HepG2 (cell line): ENCODE measurements at regions not wholly inside any gene's neighbourhood (a gene's known extent, or its start where the extent isn't known, plus 50 kb on each side); places are given as distances from the start of the nearest gene placed in this dataset.

Experiments used
- ATAC-seq: fragments of 200-7000 bp; cut with Tn5 transposase; 3 replicates; pipeline ENCODE4 v1.9.1; 2020; ENCODE audit warnings: mild to moderate bottlenecking, moderate library complexity
- BruUV-seq: library from RNA; stranded (reverse); fragments of 400-500 nt; replicated peaks from 2 replicates; lab custom pipeline; 2021; lab: Mats Ljungman, UMichigan
- CTCF ChIA-PET: fragments of 300-600 bp; formaldehyde crosslinking; extraction: SDS; loops from one replicate; lab custom pipeline; 2021; ENCODE audit warnings: low total read pairs, inconsistent platforms, low intra/inter-chr PET ratio; lab: Yijun Ruan, JAX
- POLR2A ChIA-PET: fragments of 350-600 bp; sonication (Branson Sonifier 250); formaldehyde crosslinking; loops from one replicate; lab custom pipeline; 2020; ENCODE audit warnings: antibody characterized with exemption, inconsistent platforms; lab: Yijun Ruan, JAX
- DNase-seq: peaks from one replicate; pipeline ENCODE4 v3.0.0-alpha.2; 2015; ENCODE audit warnings: low spot score
- FAIRE-seq: peaks from 3 replicates; lab custom pipeline; 2011; peaks lifted over from hg19 to GRCh38; lab: Jason Lieb, UNC
- H2AFZ ChIP-seq: one replicate; pipeline ENCODE4 v1.6.1; 2011; ENCODE audit warnings: low read length, inconsistent platforms
- H3K27ac ChIP-seq: fragments of 300-600 bp; 3 replicates; pipeline ENCODE4 v1.8.0; 2011; ENCODE audit warnings: mixed run types, mild to moderate bottlenecking, mixed read lengths, low read length, inconsistent platforms; ENCODE audit not compliant: insufficient read depth; ENCODE audit errors: extremely low read length
- H3K27me3 ChIP-seq, 2 experiments: fragments of 200-600 bp in 1 of 2; 2 replicates in 1 of 2; 3 replicates in 1 of 2; pipeline versions ENCODE4 v1.6.0 to v1.8.0; 2011; ENCODE audit warnings: low read length in 2 of 2, mild to moderate bottlenecking in 2 of 2, moderate library complexity in 2 of 2, inconsistent platforms in 1 of 2; ENCODE audit not compliant: insufficient read depth in 2 of 2, control insufficient read depth in 1 of 2
- H3K36me3 ChIP-seq, 2 experiments: fragments of 200-600 bp in 1 of 2; replicated peaks in 1 of 2; 2 replicates in 1 of 2; 3 replicates in 1 of 2; pipeline versions ENCODE4 v1.5.1 to v1.8.0; 2011; ENCODE audit warnings: low read length in 2 of 2, inconsistent platforms in 1 of 2; ENCODE audit not compliant: insufficient read depth in 2 of 2, control insufficient read depth in 1 of 2
- H3K4me1 ChIP-seq: 2 replicates; pipeline ENCODE4 v1.5.1; 2012; ENCODE audit warnings: low read length, inconsistent platforms; ENCODE audit not compliant: insufficient read depth
- H3K4me2 ChIP-seq: 2 replicates; pipeline ENCODE4 v1.6.0; 2011; ENCODE audit warnings: low read depth, low read length, inconsistent platforms
- H3K4me3 ChIP-seq, 3 experiments: fragments of 200-600 bp in 1 of 3; sonication (generic), shearing (Covaris generic) in 1 of 3; replicated peaks in 1 of 3; 2 replicates each; pipeline ENCODE4 v1.5.1; 2011 to 2016; ENCODE audit warnings: low read length in 3 of 3, inconsistent platforms in 2 of 3, low read depth in 2 of 3, mild to moderate bottlenecking in 2 of 3, control low read depth in 1 of 3, mixed read lengths in 1 of 3; ENCODE audit not compliant: insufficient read depth in 1 of 3
- H3K79me2 ChIP-seq: one replicate; pipeline ENCODE4 v1.6.1; 2011; ENCODE audit warnings: low read length, inconsistent platforms; ENCODE audit not compliant: insufficient read depth
- H3K9ac ChIP-seq: 2 replicates; pipeline ENCODE4 v1.6.0; 2011; ENCODE audit warnings: mild to moderate bottlenecking, low read depth, low read length, inconsistent platforms; ENCODE audit not compliant: insufficient read depth
- H3K9me3 ChIP-seq: 2 replicates; pipeline ENCODE4 v1.5.1; 2012; ENCODE audit warnings: mild to moderate bottlenecking, low read length
- H4K20me1 ChIP-seq: 2 replicates; pipeline ENCODE4 v1.6.0; 2011; ENCODE audit warnings: inconsistent platforms, mild to moderate bottlenecking, low read length, moderate library complexity; ENCODE audit not compliant: insufficient read depth
- AHR ChIP-seq: IDR thresholded peaks from 2 replicates; pipeline ENCODE4 v1.6.1; 2018; ENCODE audit warnings: missing genetic modification reagents, missing compliant biosample characterization
- IKZF4 ChIP-seq: sonication (generic); formaldehyde crosslinking; IDR thresholded peaks from 2 replicates; pipeline ENCODE4 v1.5.1; 2020; ENCODE audit warnings: borderline replicate concordance, mild to moderate bottlenecking, low read depth, missing genetic modification reagents; ENCODE audit errors: not compliant biosample characterization
- JDP2 ChIP-seq: sonication (generic); formaldehyde crosslinking; IDR thresholded peaks from 2 replicates; pipeline ENCODE4 v1.8.1; 2022; ENCODE audit warnings: missing genetic modification reagents, borderline replicate concordance
- POLR2AphosphoS2 ChIP-seq: IDR thresholded peaks from 2 replicates; pipeline ENCODE4 v1.6.1; 2011; ENCODE audit warnings: low read depth, low read length, improper control_type of control experiment
- RBFOX2 ChIP-seq: fragments of 200-400 bp; formaldehyde crosslinking; IDR thresholded peaks from 2 replicates; pipeline ENCODE4 v1.6.1; 2017; ENCODE audit warnings: low read depth, mild to moderate bottlenecking, low read length
- STAG1 ChIP-seq: sonication (generic); formaldehyde crosslinking; IDR thresholded peaks from 2 replicates; pipeline ENCODE4 v1.4.0; 2020; ENCODE audit warnings: missing genetic modification reagents
- TRAFD1 ChIP-seq: sonication (generic); formaldehyde crosslinking; IDR thresholded peaks from 2 replicates; pipeline ENCODE4 v1.5.1; 2020; ENCODE audit warnings: missing genetic modification reagents, mild to moderate bottlenecking, borderline replicate concordance
- ZFP37 ChIP-seq: sonication (generic); formaldehyde crosslinking; IDR thresholded peaks from 2 replicates; pipeline ENCODE4 v1.4.0; 2020; ENCODE audit warnings: missing genetic modification reagents, borderline replicate concordance
- ZNF674 ChIP-seq: sonication (generic); formaldehyde crosslinking; IDR thresholded peaks from 2 replicates; pipeline ENCODE4 v1.5.0; 2020; ENCODE audit warnings: low read depth, mild to moderate bottlenecking, missing genetic modification reagents
- ZNF891 ChIP-seq: sonication (generic); formaldehyde crosslinking; IDR thresholded peaks from 2 replicates; pipeline ENCODE4 v1.5.0; 2020; ENCODE audit warnings: mild to moderate bottlenecking, missing genetic modification reagents
- WGBS: methylation state at CpG from one replicate; pipeline ENCODE4 v1.1.6; 2017; ENCODE audit warnings: low lambda C conversion rate; 5-methylcytosine and 5-hydroxymethylcytosine counted together
- in situ Hi-C: cut with HindIII; loops from 2 replicates; pipeline ENCODE4 v1.10.0; 2017; ENCODE audit warnings: low pct_unique_long_range_greater_than_20kb; ENCODE audit not compliant: extremely low pct_ligation_motif_present
- intact Hi-C: fragments of 100-400 bp; cut with micrococcal nuclease; formaldehyde crosslinking; loops from one replicate; pipeline ENCODE4 v1.10.0; 2022; ENCODE audit not compliant: unreplicated experiment
- TF ChIP-seq, protein P1 (sequence below): IDR thresholded peaks from 2 replicates; pipeline ENCODE4 v1.6.1; 2016; ENCODE audit warnings: low read depth, missing genetic modification reagents, missing compliant biosample characterization
- TF ChIP-seq, protein P2 (sequence below): sonication (generic); formaldehyde crosslinking; IDR thresholded peaks from 2 replicates; pipeline ENCODE4 v1.4.0; 2020; ENCODE audit warnings: missing genetic modification reagents, borderline replicate concordance
- TF ChIP-seq, protein P3 (sequence below): sonication (generic); formaldehyde crosslinking; IDR thresholded peaks from 2 replicates; pipeline ENCODE4 v1.5.0; 2020; ENCODE audit warnings: mild to moderate bottlenecking, missing genetic modification reagents, borderline replicate concordance

DNA sequence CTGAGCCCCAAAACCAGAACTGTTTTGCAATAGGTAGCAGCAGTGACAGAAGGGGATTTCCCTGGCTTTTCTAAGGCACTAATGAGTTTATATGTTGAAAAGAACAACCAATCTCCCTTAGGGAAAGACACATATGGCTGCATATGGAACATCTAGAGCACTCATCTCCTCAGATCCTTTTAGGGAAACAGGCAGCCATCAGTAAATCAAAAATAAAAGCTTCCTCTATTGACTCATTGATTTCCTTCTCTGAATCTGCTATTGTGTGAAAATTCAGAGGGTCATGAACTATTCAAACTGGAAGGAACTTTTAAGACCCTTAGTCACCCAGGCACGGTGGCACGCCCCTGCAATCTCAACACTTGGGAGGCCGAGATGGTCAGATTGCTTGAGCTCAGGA is 110.9 kb upstream of the NANOS1 start:
- CTCF ChIA-PET: no interaction called here
- Histone ChIP-seq H3K36me3 (no peaks in the 10 kb centered on the region), H3K4me1 (peaks cover 12% of the 10 kb centered on the region), H3K9me3 (no peaks in the 10 kb centered on the region), H4K20me1 (no peaks in the 10 kb centered on the region), H3K4me3 (no peak overlapping the region), H3K9ac (no peak overlapping the region), H3K4me2 (no peak overlapping the region), H3K27me3 (peaks cover 3 to 15% of the 10 kb centered on the region in 2 experiments; a peak in 3 of 5 replicates), H3K27ac (no peak overlapping the region), H2AFZ (no peak overlapping the region), H3K79me2 (no peaks in the 10 kb centered on the region)
- in situ Hi-C loops: no loop called here
- ATAC-seq: no peak
- POLR2A ChIA-PET: interaction anchor here (0.7 kb wide), 1 partner anchor 1651 kb away, joined by 3 read pairs; no protein-coding TSS in a partner anchor
- intact Hi-C loops: no loop called here
- FAIRE-seq: no peak
- DNase-seq: no peak
- BruUV-seq: no TSS peak
- WGBS: 2% methylated on average over 3 of the region's 3 CpGs
- no peak for TF ChIP-seq IKZF4
- no peak for TF ChIP-seq ZNF674
- TF ChIP-seq JDP2 (CRISPR knock-in tag): no peak
- no peak for TF ChIP-seq POLR2AphosphoS2
- TF ChIP-seq ZFP37 (CRISPR knock-in tag): no peak
- no peak for TF ChIP-seq ZNF891 (CRISPR knock-in tag)
- TF ChIP-seq TRAFD1 (CRISPR knock-in tag): no peak
- no peak for TF ChIP-seq RBFOX2
- TF ChIP-seq, protein P1, sequence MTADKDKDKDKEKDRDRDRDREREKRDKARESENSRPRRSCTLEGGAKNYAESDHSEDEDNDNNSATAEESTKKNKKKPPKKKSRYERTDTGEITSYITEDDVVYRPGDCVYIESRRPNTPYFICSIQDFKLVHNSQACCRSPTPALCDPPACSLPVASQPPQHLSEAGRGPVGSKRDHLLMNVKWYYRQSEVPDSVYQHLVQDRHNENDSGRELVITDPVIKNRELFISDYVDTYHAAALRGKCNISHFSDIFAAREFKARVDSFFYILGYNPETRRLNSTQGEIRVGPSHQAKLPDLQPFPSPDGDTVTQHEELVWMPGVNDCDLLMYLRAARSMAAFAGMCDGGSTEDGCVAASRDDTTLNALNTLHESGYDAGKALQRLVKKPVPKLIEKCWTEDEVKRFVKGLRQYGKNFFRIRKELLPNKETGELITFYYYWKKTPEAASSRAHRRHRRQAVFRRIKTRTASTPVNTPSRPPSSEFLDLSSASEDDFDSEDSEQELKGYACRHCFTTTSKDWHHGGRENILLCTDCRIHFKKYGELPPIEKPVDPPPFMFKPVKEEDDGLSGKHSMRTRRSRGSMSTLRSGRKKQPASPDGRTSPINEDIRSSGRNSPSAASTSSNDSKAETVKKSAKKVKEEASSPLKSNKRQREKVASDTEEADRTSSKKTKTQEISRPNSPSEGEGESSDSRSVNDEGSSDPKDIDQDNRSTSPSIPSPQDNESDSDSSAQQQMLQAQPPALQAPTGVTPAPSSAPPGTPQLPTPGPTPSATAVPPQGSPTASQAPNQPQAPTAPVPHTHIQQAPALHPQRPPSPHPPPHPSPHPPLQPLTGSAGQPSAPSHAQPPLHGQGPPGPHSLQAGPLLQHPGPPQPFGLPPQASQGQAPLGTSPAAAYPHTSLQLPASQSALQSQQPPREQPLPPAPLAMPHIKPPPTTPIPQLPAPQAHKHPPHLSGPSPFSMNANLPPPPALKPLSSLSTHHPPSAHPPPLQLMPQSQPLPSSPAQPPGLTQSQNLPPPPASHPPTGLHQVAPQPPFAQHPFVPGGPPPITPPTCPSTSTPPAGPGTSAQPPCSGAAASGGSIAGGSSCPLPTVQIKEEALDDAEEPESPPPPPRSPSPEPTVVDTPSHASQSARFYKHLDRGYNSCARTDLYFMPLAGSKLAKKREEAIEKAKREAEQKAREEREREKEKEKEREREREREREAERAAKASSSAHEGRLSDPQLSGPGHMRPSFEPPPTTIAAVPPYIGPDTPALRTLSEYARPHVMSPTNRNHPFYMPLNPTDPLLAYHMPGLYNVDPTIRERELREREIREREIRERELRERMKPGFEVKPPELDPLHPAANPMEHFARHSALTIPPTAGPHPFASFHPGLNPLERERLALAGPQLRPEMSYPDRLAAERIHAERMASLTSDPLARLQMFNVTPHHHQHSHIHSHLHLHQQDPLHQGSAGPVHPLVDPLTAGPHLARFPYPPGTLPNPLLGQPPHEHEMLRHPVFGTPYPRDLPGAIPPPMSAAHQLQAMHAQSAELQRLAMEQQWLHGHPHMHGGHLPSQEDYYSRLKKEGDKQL (CRISPR knock-in tag): no peak
- TF ChIP-seq, protein P2, sequence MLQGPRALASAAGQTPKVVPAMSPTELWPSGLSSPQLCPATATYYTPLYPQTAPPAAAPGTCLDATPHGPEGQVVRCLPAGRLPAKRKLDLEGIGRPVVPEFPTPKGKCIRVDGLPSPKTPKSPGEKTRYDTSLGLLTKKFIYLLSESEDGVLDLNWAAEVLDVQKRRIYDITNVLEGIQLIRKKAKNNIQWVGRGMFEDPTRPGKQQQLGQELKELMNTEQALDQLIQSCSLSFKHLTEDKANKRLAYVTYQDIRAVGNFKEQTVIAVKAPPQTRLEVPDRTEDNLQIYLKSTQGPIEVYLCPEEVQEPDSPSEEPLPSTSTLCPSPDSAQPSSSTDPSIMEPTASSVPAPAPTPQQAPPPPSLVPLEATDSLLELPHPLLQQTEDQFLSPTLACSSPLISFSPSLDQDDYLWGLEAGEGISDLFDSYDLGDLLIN (CRISPR knock-in tag): no peak
- no peak for TF ChIP-seq STAG1 (CRISPR knock-in tag)
- no peak for TF ChIP-seq AHR (CRISPR knock-in tag)
- TF ChIP-seq, protein P3, sequence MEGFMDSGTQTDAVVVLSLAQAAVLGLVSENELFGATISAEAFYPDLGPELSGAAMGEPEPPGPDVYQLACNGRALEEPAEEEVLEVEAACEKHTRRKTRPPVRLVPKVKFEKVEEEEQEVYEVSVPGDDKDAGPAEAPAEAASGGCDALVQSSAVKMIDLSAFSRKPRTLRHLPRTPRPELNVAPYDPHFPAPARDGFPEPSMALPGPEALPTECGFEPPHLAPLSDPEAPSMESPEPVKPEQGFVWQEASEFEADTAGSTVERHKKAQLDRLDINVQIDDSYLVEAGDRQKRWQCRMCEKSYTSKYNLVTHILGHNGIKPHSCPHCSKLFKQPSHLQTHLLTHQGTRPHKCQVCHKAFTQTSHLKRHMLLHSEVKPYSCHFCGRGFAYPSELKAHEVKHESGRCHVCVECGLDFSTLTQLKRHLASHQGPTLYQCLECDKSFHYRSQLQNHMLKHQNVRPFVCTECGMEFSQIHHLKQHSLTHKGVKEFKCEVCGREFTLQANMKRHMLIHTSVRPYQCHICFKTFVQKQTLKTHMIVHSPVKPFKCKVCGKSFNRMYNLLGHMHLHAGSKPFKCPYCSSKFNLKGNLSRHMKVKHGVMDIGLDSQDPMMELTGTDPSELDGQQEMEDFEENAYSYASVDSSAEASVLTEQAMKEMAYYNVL (CRISPR knock-in tag): no peak
